ENCODE measurements at regions not wholly inside any gene's neighbourhood (a gene's known extent, or its start where the extent isn't known, plus 50 kb on each side); places are given as distances from the start of the nearest gene placed in this dataset.
"Not testable (repeated sequence)": the region's sequence is repeated elsewhere in the genome, so short reads cannot be mapped to it uniquely, and the experiment has no call there.

DNA sequence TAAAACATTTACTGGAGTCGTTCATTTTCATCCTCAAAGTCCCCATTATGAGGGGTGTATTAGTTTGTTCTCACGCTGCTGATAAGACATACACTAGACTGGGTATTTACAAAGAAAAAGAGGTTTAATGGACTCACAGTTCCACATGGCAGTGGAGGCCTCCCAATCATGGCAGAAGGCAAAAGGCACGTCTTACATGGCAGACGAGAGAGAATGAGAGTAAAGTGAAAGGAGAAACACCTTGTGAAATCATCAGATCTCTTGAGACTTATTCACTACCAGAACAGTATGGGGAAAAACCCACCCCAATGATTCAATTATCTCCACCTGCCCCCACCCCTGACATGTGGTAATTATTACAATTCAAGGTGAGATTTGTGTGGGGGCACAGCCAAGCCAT lies 830.4 kb upstream of the RGS18 start:
- intact Hi-C loops (cut with micrococcal nuclease), result no loop called here

GRCh38 chr1:191343816-191344215 lies 814.4 kb upstream of the RGS18 start:
- intact Hi-C loops (cut with micrococcal nuclease), result no loop called here

DNA sequence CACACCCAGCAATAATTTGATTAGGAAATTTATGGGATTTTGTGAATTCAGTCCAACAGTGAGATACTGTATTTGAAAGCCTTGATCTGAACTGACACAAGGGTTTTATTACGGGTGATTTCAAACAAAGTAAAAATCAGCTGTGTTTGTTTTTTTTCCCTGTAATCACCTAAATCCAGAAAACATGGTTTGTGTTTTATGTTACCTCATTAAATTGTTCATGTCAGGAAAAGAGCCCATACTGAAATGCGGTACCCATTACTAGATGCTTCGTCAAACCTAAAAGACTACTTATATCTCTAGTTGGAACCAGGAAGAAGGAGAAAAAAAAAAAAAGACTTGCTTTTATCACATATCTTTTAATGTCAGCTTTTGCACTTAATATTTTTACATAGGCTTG lies 811.9 kb upstream of the RGS18 start:
- intact Hi-C loops (cut with micrococcal nuclease), result no loop called here

- intact Hi-C loops (cut with micrococcal nuclease), result no loop called here
These were observed 809.9 kb upstream of the RGS18 start for GRCh38 chr1:191348328-191348727.

- intact Hi-C loops (cut with micrococcal nuclease), result no loop called here
These were observed 807.3 kb upstream of the RGS18 start for GRCh38 chr1:191350938-191351337.

DNA sequence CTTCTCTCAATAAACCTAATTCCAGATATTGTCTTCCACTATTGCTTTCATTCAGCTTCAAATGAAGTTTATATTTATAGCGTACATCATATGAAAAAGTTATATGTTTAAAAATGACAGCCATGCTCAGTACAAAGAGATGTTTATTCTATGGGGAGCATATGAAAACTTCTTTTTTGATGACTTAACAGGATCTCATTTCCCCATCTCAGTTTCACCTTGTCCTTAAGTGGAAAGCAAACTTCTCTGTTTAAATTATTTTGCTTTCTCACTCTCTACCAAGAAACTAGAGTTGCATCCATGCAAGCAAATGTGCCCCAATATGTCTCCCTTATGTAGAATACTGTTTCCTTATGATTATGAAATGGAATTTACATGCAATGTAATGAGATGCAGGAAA lies 799.5 kb upstream of the RGS18 start:
- intact Hi-C loops (cut with micrococcal nuclease), result no loop called here

- intact Hi-C loops (cut with micrococcal nuclease), result no loop called here
These were observed 791.6 kb upstream of the RGS18 start for GRCh38 chr1:191366686-191367085.

- intact Hi-C loops (cut with micrococcal nuclease), result no loop called here
These were observed 789.2 kb upstream of the RGS18 start for GRCh38 chr1:191368891-191369654.

DNA sequence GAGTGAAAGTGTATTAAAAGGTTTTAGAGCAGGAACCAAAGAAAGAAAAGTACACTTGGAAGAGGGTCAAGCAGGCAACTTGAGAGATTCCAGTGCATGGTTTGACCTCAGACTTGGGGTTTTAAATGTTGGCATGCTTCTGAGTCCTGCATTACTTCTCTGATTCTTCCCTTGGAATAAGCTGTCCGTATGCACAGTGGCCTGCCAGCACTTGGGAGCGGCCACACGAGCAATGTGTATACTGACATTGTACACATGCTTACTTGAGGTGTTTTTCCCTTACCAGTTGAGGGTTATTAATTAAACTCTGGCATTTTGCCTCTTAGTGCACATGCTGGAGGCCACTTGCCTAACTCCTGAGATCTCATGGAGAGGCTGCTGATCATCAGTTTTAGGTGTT lies 786.6 kb upstream of the RGS18 start:
- intact Hi-C loops (cut with micrococcal nuclease), result no loop called here

GRCh38 chr1:191388283-191388682 lies 770.0 kb upstream of the RGS18 start:
- intact Hi-C loops (cut with micrococcal nuclease), result no loop called here

GRCh38 chr1:191396622-191397021 lies 761.6 kb upstream of the RGS18 start:
- intact Hi-C loops (cut with micrococcal nuclease), result no loop called here

DNA sequence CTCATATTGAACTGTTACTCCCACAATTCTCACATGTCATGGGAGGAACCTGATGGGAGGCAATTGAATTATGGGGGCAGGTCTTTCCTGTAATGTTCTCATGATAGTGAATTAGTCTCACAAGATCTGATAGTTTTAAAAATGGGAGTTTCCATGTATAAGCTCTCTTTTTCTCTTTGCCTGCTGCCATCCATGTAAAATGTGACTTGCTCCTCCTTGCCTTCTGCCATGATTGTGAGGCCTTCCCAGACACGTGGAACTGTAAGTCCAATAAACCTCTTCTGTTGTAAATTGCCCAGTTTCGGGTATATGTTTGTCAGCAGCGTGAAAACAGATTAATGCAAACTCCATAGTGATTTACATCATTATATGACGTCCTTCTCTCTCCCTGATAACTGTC lies 759.7 kb upstream of the RGS18 start:
- intact Hi-C loops (cut with micrococcal nuclease), result no loop called here

- intact Hi-C loops (cut with micrococcal nuclease), result no loop called here
These were observed 752.8 kb upstream of the RGS18 start for GRCh38 chr1:191405417-191405816.

DNA sequence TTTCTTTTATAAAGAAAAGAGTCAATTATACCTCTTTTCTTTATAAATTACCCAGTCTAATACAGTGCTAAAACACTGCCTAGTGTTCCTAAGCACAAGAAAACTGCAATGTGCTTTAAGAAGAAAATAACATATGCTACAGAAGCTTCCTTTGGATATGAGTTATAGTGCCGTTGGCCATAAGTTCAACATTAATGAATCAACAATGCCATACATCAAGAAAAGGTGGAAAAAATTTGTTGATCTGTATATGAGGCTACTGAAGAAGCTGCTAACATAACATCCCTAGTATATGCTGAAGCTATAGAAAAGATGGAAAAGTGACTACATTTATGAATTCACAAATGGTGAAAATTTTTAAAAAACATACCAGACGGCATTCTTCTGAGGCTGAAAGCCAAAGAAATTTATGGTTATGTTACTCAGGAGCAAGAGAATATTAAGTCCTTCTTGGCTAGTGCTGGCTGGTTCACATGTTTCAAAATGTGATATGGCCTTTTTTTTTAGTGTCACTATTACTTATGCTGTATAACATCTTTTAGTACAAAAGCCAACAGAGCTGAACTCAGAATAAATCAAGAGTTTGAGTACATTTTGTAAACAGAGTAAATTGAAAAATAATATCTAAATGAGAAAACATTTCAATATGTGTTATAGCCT lies 743.2 kb upstream of the RGS18 start:
- intact Hi-C loops (cut with micrococcal nuclease), result no loop called here

DNA sequence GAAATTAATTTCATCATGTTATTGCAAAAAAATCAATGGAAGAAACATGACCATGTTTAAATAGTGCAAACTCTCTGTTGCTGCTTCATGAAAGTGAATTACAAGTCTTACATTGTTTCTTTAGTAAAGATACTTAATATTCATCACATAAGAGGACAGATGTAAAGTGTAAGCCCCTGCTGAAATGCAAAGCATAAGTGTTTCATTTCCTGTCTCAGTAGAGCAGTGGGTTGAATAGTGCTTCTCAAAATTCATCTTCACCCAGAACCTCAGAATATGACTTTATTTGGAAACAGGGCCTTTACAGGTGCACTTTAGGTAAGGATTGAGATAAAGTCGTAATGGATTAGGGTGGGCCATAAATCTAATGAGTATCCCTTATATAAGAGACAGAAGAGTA lies 738.4 kb upstream of the RGS18 start:
- intact Hi-C loops (cut with micrococcal nuclease), result no loop called here

- intact Hi-C loops (cut with micrococcal nuclease), result no loop called here
These were observed 730.7 kb upstream of the RGS18 start for GRCh38 chr1:191427593-191427992.

DNA sequence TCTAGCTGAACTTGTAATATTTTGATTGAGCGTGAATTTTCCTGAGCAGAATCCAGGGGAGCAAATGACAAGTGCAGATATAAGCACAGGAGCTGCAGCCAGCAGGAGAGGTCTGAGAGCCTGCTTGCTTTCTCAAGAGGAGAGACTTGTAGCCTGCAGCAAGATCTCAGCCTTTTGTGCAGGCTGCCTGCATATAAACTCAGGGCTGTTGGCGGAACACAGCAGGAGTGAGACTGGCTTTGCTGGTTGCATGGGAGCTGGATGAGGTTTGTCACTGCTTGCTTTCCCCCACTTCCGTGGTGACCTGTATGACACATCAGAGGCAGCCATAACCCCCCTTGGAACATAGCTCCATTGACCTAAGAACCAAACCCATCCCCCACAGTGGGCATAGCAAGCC lies 725.4 kb upstream of the RGS18 start:
- intact Hi-C loops (cut with micrococcal nuclease), result no loop called here

GRCh38 chr1:191438979-191439378 lies 719.3 kb upstream of the RGS18 start:
- intact Hi-C loops (cut with micrococcal nuclease), result no loop called here

GRCh38 chr1:191448279-191448678 lies 710.0 kb upstream of the RGS18 start:
- intact Hi-C loops (cut with micrococcal nuclease), result not testable (repeated sequence)

- intact Hi-C loops (cut with micrococcal nuclease), result no loop called here
These were observed 705.7 kb upstream of the RGS18 start for GRCh38 chr1:191452586-191452985.

GRCh38 chr1:191453487-191453886 lies 704.8 kb upstream of the RGS18 start:
- intact Hi-C loops (cut with micrococcal nuclease), result no loop called here

GRCh38 chr1:191457889-191458288 lies 700.4 kb upstream of the RGS18 start:
- intact Hi-C loops (cut with micrococcal nuclease), result no loop called here

DNA sequence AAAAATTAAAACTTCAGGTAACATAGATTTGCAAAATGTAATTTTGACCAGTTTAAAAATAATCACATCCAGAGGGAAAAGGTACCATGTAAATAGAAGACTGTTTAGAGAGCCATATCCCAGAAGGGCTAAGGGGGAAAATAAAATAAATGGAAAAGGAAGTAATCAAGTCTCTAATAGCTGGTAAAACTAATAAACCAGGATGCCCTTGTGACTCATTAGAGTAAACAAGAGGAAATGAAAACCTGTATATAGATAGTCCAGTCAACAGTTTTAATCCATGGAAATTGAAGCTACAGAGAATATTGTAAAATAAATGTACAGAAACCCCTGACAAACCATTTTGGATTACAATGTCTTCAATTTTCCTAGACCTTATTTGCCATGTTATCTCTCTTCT lies 698.0 kb upstream of the RGS18 start:
- intact Hi-C loops (cut with micrococcal nuclease), result no loop called here

Measured in T-helper 1 cell treated with Interleukin-12 subunit alpha and Interleukin-12 subunit beta and Interleukin-4 antibody, amounts not matched to agents 30 ng/mL and 1 ng/mL, for 36 hours (primary cell).